ENCODE measurements at regions not wholly inside any gene's neighbourhood (a gene's known extent, or its start where the extent isn't known, plus 50 kb on each side); places are given as distances from the start of the nearest gene placed in this dataset.

DNA sequence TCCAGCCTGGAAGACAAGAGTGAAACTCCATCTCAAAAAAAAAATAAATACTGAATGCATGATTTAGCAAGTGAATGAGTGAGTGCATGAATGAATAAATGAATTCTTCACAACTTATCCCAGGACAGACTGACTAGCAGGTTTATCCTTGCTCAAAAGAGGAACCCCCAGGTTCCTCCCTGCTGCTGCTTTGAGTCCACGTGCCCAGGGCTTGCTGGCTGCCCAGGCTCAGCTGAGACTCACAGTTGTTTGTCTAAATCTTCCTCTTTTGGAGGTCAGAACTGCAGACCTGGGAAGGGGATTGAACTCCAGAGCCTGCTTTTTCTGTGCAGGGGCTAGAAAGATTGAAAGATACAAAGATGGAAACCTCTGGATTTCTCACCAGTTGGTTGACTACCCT lies 117.4 kb upstream of the TMEM45B start:
- H3K4me3 ChIP-seq (ENCODE audit: low read depth, low read length) = no peak overlapping the region
- DNase-seq (ENCODE audit: low read depth) = peak; percentile 54
- TF ChIP-seq MYC (IDR thresholded peaks at IDR 0.05; ENCODE audit: low read depth, low read length) = peak; percentile 86
- no peak for TF ChIP-seq POLR2A (IDR thresholded peaks at IDR 0.05; ENCODE audit: extremely low read depth, insufficient read length)
- TF ChIP-seq, protein P1, sequence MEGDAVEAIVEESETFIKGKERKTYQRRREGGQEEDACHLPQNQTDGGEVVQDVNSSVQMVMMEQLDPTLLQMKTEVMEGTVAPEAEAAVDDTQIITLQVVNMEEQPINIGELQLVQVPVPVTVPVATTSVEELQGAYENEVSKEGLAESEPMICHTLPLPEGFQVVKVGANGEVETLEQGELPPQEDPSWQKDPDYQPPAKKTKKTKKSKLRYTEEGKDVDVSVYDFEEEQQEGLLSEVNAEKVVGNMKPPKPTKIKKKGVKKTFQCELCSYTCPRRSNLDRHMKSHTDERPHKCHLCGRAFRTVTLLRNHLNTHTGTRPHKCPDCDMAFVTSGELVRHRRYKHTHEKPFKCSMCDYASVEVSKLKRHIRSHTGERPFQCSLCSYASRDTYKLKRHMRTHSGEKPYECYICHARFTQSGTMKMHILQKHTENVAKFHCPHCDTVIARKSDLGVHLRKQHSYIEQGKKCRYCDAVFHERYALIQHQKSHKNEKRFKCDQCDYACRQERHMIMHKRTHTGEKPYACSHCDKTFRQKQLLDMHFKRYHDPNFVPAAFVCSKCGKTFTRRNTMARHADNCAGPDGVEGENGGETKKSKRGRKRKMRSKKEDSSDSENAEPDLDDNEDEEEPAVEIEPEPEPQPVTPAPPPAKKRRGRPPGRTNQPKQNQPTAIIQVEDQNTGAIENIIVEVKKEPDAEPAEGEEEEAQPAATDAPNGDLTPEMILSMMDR (IDR thresholded peaks at IDR 0.05; ENCODE audit: low read depth, low read length) = no peak
- TF ChIP-seq, protein P2, sequence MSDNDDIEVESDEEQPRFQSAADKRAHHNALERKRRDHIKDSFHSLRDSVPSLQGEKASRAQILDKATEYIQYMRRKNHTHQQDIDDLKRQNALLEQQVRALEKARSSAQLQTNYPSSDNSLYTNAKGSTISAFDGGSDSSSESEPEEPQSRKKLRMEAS (IDR thresholded peaks at IDR 0.05; ENCODE audit: low read depth, low read length) = peak; percentile 93

DNA sequence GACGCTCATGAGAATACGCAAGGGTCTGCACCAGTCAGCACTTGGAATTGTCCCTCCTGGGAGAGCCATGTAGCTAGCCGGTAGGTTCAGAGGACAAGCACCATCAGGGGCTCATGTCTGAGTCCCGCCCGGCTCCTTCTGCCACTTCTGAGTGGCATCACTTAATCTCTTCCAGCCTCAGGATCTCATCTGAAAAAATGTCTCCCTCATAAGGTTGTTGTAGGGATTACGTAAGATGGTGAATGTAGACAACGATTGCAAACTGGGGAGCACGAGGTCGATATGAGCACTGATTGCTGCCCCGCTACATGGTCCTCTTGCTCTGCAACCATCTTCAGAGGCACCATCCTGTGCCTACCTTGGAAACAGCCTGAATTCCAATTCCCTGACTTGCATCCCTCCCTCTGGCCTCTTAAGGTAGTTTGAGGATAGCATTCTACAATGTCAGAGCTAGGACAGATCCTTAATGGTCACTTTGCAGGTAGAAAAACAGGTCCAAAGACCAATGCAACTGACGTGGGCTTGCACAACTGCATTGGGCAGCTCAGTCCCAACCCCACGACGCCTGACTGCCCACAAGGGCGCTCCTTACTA lies 115.8 kb upstream of the TMEM45B start:
- H3K4me3 ChIP-seq (ENCODE audit: low read depth, low read length) = no peak overlapping the region
- no peak for TF ChIP-seq POLR2A (IDR thresholded peaks at IDR 0.05; ENCODE audit: extremely low read depth, insufficient read length)
- TF ChIP-seq, protein P2 (IDR thresholded peaks at IDR 0.05; ENCODE audit: low read depth, low read length) = no peak
- no peak for TF ChIP-seq MYC (IDR thresholded peaks at IDR 0.05; ENCODE audit: low read depth, low read length)
- TF ChIP-seq, protein P1 (IDR thresholded peaks at IDR 0.05; ENCODE audit: low read depth, low read length) = peak; percentile 21
- no peak for DNase-seq (ENCODE audit: low read depth)

DNA sequence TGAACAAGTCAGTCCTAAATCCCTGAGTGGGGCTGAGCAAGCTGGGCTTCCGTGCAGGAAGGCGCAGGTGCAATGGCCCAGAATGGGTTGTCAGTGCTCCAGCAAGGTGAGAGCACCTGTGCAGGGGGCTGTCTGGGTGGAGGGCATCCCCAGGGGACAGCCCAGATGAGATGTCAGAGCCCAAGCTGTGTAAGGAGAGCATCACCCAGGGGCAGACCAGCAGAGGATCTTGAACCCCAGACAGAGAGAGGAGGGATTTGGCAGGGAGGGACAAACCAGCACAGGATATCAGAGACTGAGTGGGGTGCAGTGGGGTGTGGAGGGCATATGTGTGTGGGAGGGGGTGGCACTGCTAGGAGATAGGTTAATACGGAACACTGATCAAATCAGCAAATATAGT lies 114.9 kb upstream of the TMEM45B start:
- TF ChIP-seq POLR2A (IDR thresholded peaks at IDR 0.05; ENCODE audit: extremely low read depth, insufficient read length) (no peak), MYC (IDR thresholded peaks at IDR 0.05; ENCODE audit: low read depth, low read length) (no peak)
- TF ChIP-seq, protein P2 (IDR thresholded peaks at IDR 0.05; ENCODE audit: low read depth, low read length) = no peak
- TF ChIP-seq, protein P1 (IDR thresholded peaks at IDR 0.05; ENCODE audit: low read depth, low read length) = no peak
- no peak overlapping the region for H3K4me3 ChIP-seq (ENCODE audit: low read depth, low read length)
- no peak for DNase-seq (ENCODE audit: low read depth)

DNA sequence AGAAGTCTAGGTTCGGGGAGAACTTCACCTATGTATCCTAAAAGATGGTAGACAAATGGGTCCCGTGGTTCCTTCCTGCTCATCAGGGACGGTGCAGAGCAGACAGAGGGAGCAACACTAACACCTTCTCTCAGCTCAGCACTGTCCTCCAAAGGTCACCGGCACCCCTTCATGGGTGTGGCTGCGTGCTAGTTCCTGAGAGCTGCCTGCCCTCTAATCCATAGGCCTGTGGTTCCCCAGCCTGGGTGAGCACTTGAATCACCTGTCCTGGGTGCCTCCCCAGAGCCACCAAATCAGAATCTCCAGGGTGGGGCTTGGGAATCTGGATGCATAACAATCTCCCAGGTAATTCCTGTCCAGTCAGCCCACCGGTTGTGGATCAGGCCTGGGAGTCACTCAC lies 113.9 kb upstream of the TMEM45B start:
- DNase-seq (ENCODE audit: low read depth) = no peak
- no peak overlapping the region for H3K4me3 ChIP-seq (ENCODE audit: low read depth, low read length)
- TF ChIP-seq, protein P1 (IDR thresholded peaks at IDR 0.05; ENCODE audit: low read depth, low read length) = no peak
- TF ChIP-seq POLR2A (IDR thresholded peaks at IDR 0.05; ENCODE audit: extremely low read depth, insufficient read length) (no peak), MYC (IDR thresholded peaks at IDR 0.05; ENCODE audit: low read depth, low read length) (no peak)
- TF ChIP-seq, protein P2 (IDR thresholded peaks at IDR 0.05; ENCODE audit: low read depth, low read length) = no peak

DNA sequence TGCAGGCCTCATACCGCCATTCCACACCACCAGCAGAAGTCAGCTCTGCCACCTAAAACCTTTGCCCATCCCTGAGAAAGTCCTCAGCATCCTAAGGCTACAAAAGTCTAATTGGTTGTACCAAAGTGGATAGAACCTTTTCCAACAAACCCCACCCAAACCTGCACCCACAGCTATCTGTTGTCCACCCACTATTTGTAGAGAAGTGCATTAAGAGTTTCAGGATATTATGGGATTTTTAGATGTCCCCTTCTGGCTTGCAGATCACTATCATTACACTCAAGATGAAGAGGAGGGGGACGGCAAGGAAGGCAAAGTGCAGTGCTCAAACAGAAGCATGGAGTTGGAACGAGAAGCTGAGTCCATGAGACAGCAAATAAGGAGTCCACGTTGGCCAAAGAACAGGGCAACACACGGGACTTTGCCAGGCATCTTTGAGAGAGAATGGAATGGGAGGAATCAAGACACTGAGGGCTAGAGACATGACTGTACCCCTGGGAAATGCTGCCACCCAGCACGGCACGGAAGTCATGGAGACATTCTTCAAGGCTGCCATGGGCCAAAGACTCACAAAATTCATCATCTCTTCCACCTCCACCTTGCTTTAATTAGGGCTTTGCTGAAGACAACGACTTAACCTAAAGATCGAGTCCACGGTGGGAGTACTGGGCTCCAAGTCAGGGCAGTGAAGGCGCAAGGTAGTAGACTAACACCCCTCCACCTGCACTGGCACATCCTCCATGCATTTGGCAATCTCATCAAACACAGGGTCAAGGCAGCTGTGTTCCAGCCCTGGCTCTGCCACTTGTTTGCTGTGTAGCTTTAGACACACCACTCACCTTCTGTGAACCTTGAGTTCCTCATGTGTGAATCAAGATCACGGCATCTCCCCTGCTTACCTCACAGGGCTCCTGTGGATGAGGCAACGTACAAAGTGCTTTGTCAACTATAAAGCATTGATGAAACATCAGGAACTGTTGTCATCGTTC lies 112.9 kb upstream of the TMEM45B start:
- no peak overlapping the region for H3K4me3 ChIP-seq (ENCODE audit: low read depth, low read length)
- DNase-seq (ENCODE audit: low read depth) = no peak
- no peak for TF ChIP-seq POLR2A (IDR thresholded peaks at IDR 0.05; ENCODE audit: extremely low read depth, insufficient read length)
- no peak for TF ChIP-seq MYC (IDR thresholded peaks at IDR 0.05; ENCODE audit: low read depth, low read length)
- TF ChIP-seq, protein P1 (IDR thresholded peaks at IDR 0.05; ENCODE audit: low read depth, low read length) = no peak
- TF ChIP-seq, protein P2 (IDR thresholded peaks at IDR 0.05; ENCODE audit: low read depth, low read length) = no peak

All from NB4 (cell line).